SHP77 (cell line): ENCODE measurements at regions not wholly inside any gene's neighbourhood (a gene's known extent, or its start where the extent isn't known, plus 50 kb on each side); places are given as distances from the start of the nearest gene placed in this dataset.

Source experiments
- DNase-seq, 2 experiments: peaks; one replicate each; lab custom pipeline; 2025; lab: John Stamatoyannopoulos, UW

- no peak for DNase-seq
Observed at GRCh38 chr20:60804918-60805630, 447.0 kb upstream of the CDH4 start.

GRCh38 chr20:60806354-60806753 lies 445.7 kb upstream of the CDH4 start:
- DNase-seq: no peak

- DNase-seq: no peak
Observed at GRCh38 chr20:60806824-60807223, 445.2 kb upstream of the CDH4 start.

GRCh38 chr20:60808003-60808672 lies 443.9 kb upstream of the CDH4 start:
- no peak for DNase-seq

DNA sequence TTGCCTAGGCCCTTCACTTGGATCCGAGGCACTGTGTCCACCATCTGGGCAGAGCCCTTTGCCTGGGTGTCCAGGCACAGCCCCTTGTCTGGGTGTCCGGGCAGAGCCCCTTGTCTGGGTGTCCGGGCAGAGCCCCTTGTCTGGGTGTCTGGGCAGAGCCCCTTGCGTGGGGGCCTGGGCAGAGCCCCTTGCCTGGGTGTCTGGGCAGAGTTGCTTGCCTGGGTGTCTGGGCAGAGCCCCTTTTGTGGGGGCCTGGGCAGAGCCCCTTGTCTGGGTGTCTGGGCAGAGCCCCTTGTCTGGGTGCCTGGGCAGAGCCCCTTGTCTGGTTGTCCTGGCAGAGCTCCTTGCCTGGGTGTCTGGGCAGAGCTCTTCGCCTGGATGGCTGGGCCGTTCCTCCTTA lies 443.4 kb upstream of the CDH4 start:
- no peak for DNase-seq

DNA sequence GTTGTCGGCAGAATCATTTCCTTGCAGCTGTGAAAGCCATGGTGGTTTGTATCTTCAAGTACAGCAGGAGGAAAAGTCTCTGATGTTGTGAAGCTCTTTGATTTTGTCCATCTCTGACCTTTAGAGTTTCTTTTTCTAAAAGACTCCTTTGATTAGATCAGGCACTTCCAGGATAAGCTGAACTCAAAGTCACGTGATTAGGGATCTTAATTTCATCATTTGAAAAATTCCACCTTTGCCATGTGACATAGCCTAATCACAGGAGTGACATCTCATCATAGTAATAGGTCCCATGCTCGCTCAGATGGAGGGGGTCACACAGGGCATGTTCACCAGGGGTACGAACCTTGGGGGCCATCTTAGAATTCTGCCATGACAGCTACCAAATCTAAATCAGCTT lies 441.5 kb upstream of the CDH4 start:
- no peak for DNase-seq

GRCh38 chr20:60812561-60812960 lies 439.5 kb upstream of the CDH4 start:
- DNase-seq: no peak

- no peak for DNase-seq
Observed at GRCh38 chr20:60813066-60813465, 439.0 kb upstream of the CDH4 start.

DNA sequence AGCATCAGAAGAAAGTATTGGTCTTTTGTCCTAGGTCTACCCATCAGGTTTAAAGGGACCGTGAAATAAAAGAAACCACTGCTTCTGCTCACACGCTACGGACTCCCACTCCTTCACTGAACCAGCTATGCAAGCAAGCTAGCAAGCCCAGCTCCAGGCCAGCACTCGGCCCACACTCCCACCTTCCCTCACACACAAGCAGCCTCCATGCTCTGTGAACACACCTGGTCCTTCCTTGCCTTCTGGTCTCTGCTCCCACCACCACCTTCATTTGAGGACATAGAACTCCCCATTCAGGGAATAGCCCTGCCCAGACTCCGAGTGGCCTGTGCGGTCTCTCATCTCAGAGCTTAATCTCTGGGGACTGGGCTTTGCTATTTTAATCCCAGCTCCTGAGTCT lies 436.4 kb upstream of the CDH4 start:
- DNase-seq: no peak

GRCh38 chr20:60816901-60817300 lies 435.2 kb upstream of the CDH4 start:
- DNase-seq: no peak

- DNase-seq: no peak
Observed at GRCh38 chr20:60817891-60818290, 434.2 kb upstream of the CDH4 start.

- DNase-seq: no peak
Observed at GRCh38 chr20:60819511-60819910, 432.6 kb upstream of the CDH4 start.

DNA sequence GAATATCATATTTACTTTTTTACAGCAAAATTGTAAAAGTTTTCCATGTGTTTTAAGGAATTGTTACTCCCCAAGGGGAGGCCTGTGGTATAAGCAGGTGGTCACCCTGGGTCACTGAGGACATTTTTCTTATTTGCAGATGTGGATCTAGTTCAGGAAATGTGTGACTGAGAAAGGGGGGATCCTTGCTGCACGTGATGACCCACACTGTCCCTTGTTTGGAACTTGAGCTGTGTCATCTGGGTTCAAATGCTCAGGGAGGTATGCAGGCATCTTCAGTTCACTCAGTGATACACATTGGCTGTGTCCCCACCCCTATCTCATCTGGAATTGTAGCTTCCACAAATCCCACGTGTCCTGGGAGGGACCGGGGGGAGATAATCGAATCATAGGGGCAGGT lies 431.9 kb upstream of the CDH4 start:
- DNase-seq: no peak

DNA sequence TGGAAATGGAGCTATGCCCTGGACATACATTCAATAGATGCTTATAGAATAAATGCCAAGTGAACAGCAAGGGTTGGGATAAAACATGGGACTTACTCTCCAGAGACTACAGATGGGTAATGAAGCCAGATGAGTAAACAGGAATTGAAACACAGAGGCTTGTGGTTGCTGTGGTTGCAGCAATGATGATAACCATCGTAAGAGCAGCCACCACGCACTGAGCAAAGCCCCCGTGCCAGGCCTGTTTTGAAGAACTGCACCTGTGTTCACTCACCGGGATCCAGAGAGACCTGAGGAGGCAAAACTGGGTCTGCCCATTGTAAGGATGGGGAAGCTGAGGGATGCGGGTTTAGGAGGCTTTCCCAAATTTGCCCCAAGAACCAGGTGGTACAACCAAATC lies 431.1 kb upstream of the CDH4 start:
- no peak for DNase-seq

- DNase-seq: no peak
Observed at GRCh38 chr20:60822699-60823607, 429.1 kb upstream of the CDH4 start.

DNA sequence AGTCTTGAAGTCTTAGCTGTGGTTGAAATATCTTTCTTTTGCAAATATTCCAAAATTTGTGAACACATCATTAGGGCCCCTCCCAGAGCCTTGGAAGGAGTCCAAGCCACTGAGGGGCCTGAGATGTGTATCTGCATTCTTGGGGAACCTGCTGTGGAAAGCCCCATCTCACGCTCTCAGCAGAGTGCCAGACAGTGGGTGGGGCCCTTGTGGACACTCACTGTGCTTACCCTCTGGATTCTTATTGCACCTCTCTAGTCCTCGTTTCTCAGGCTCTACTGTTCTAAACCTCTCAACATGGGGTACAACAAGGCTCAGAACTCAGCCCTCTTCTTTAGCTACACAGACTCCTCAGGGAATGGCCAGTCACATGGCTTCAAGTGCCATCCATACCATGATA lies 416.2 kb upstream of the CDH4 start:
- no peak for DNase-seq

DNA sequence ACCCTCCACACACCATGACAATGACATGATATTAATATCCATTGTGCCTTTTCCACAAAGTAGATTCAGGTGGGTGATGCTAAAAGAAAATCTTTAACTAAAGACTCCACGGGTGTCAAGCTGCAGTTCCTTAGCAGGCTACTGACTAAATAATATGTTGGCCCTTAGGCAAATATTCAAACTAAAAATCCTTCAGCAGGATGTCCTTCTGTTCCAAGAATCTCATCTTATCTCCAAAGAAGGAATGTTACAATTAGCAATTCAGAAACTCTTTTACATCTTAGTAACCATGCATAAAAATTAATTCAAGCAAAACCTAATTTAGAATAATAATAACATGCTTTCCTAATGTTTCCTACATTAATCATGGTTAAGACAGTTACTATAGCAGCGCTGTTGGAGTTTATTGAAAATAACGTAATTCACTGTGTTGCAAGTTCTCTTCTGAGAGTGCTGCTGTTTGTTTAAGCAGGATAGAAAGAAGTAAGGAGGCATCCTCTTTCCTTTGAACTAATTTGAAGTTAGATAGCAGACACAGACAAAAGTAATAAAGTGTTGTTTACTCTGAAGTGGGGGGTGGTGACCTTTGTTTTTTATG lies 414.8 kb upstream of the CDH4 start:
- DNase-seq: no peak

- DNase-seq: no peak
Observed at GRCh38 chr20:60838297-60838696, 413.8 kb upstream of the CDH4 start.

DNA sequence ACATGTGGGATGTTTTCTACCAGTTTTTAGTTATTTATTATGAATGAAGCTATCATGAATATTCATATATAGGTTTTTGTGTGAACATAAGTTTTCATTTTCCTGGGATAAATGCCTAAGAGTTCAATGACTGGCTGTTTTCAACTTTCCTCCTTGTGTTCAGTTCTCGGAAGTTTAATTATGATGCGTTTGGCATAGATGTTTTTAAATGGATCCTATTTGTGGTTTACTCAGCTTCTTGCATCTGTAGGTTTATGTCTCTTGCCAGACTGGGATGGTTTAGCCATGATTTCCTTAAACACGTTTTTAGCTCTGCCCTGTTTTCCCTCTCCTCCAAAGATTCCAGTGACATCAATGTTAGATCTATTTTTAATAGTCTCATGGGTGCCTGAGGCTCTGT lies 411.1 kb upstream of the CDH4 start:
- no peak for DNase-seq

- no peak for DNase-seq
Observed at GRCh38 chr20:60845146-60845545, 406.9 kb upstream of the CDH4 start.

GRCh38 chr20:60851826-60852704 lies 400.0 kb upstream of the CDH4 start:
- DNase-seq: peak; percentile 18 to 29
